Neural cell (in vitro differentiated cells): ENCODE measurements at regions not wholly inside any gene's neighbourhood (a gene's known extent, or its start where the extent isn't known, plus 50 kb on each side); places are given as distances from the start of the nearest gene placed in this dataset.

Experiments
- CTCF ChIP-seq: fragments of 450-650 bp; IDR thresholded peaks from 2 replicates; pipeline ENCODE4 v1.5.1; 2014; ENCODE audit warnings: antibody characterized with exemption, mild to moderate bottlenecking, moderate library complexity; ENCODE audit not compliant: poor library complexity, severe bottlenecking
- EP300 ChIP-seq: fragments of 450-650 bp; conservative IDR thresholded peaks from 2 replicates; pipeline ENCODE4 v1.6.1; 2014; ENCODE audit warnings: antibody characterized with exemption, mild to moderate bottlenecking, moderate library complexity; ENCODE audit not compliant: poor library complexity, severe bottlenecking
- EZH2 ChIP-seq: fragments of 200-600, 300-800 bp; shearing (Covaris generic), sonication (generic); IDR thresholded peaks from 2 replicates; pipeline ENCODE4 v1.6.1; 2014; ENCODE audit warnings: antibody characterized with exemption, low read length, borderline replicate concordance, mild to moderate bottlenecking; ENCODE audit not compliant: insufficient read depth, poor library complexity, severe bottlenecking
- MXI1 ChIP-seq: fragments of 450-650 bp; conservative IDR thresholded peaks from 2 replicates; pipeline ENCODE4 v1.6.1; 2014; ENCODE audit warnings: antibody characterized with exemption, mild to moderate bottlenecking; ENCODE audit not compliant: poor library complexity, severe bottlenecking
- POLR2AphosphoS5 ChIP-seq: IDR thresholded peaks from 2 replicates; pipeline ENCODE4 v1.6.1; 2012
- RAD21 ChIP-seq: fragments of 450-650 bp; conservative IDR thresholded peaks from 2 replicates; pipeline ENCODE4 v1.6.1; 2014; ENCODE audit warnings: antibody characterized with exemption, mild to moderate bottlenecking, moderate library complexity
- REST ChIP-seq: IDR thresholded peaks from 2 replicates; pipeline ENCODE4 v1.6.1; 2012; ENCODE audit warnings: borderline replicate concordance
- SMC3 ChIP-seq: fragments of 450-650 bp; conservative IDR thresholded peaks from 2 replicates; pipeline ENCODE4 v1.6.1; 2014; ENCODE audit warnings: antibody characterized with exemption, mild to moderate bottlenecking, moderate library complexity; ENCODE audit not compliant: poor library complexity
- TAF1 ChIP-seq: IDR thresholded peaks from 2 replicates; pipeline ENCODE4 v1.6.1; 2012; ENCODE audit warnings: low read depth

GRCh38 chr11:45411228-45411946 is 125.2 kb upstream of the SYT13 start:
- TF ChIP-seq MXI1 (no peak), POLR2AphosphoS5 (peak; percentile 1), CTCF (no peak), EZH2 (no peak), SMC3 (no peak), REST (no peak), TAF1 (no peak), RAD21 (no peak), EP300 (no peak)
